D721Med (cell line): ENCODE measurements at regions not wholly inside any gene's neighbourhood (a gene's known extent, or its start where the extent isn't known, plus 50 kb on each side); places are given as distances from the start of the nearest gene placed in this dataset.
A peak's percentile ranks its signal among the peaks of the same experiment; 100 is the strongest.

Experiments used
- DNase-seq: peaks from one replicate; pipeline ENCODE4 v3.0.0; 2011; ENCODE audit warnings: low spot score; ENCODE audit not compliant: insufficient read length
- FAIRE-seq: peaks from 2 replicates; lab custom pipeline; 2011; peaks lifted over from hg19 to GRCh38; lab: Jason Lieb, UNC
- TF ChIP-seq, protein P1 (sequence below): IDR thresholded peaks from 2 replicates; pipeline ENCODE4 v1.5.1; 2012; ENCODE audit warnings: mild to moderate bottlenecking, control low read depth; ENCODE audit not compliant: insufficient read depth; ENCODE audit errors: missing control alignments

DNA sequence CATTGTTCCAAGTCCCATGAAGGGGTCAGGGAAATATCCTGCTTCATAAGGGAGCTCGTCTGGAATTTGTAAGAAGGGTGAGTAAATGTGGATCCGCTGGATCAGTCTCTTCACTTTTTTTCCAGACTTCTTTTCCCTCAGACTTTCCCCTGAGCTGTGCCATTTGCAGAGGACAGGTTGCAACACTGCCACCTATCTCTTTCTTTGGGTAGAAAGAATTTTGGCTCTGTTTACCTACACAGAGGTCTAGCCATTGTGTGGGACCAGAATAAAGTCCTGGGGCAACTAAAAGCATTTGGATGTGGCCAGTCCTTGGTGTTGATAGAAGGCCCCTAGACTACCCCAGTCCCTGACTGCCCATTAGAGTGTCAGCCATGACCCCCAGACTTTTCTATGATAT lies 1146.7 kb upstream of the PRMT6 start:
- TF ChIP-seq, protein P1, sequence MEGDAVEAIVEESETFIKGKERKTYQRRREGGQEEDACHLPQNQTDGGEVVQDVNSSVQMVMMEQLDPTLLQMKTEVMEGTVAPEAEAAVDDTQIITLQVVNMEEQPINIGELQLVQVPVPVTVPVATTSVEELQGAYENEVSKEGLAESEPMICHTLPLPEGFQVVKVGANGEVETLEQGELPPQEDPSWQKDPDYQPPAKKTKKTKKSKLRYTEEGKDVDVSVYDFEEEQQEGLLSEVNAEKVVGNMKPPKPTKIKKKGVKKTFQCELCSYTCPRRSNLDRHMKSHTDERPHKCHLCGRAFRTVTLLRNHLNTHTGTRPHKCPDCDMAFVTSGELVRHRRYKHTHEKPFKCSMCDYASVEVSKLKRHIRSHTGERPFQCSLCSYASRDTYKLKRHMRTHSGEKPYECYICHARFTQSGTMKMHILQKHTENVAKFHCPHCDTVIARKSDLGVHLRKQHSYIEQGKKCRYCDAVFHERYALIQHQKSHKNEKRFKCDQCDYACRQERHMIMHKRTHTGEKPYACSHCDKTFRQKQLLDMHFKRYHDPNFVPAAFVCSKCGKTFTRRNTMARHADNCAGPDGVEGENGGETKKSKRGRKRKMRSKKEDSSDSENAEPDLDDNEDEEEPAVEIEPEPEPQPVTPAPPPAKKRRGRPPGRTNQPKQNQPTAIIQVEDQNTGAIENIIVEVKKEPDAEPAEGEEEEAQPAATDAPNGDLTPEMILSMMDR: no peak
- DNase-seq: no peak
- no peak for FAIRE-seq

DNA sequence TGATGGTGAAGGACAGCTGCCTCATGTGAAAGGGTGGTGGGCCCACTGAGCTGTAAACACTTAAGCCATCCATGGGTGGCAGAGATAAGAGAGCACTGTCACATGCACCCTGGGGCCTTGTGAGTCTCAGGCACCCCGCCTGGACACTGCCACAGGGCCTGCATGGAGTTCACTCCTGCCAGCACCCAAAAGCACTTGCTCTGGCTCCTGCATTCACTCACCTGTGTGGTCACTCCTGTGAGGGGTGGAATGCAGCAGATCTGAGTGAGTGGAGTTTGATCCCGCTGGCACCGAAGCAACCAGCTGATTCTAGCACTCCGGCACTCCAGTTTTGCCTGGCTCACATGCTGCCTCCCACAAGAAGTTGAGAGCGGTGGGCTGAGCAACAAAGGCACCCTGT lies 1142.1 kb upstream of the PRMT6 start:
- TF ChIP-seq, protein P1: no peak
- DNase-seq (no peak), FAIRE-seq (no peak)

DNA sequence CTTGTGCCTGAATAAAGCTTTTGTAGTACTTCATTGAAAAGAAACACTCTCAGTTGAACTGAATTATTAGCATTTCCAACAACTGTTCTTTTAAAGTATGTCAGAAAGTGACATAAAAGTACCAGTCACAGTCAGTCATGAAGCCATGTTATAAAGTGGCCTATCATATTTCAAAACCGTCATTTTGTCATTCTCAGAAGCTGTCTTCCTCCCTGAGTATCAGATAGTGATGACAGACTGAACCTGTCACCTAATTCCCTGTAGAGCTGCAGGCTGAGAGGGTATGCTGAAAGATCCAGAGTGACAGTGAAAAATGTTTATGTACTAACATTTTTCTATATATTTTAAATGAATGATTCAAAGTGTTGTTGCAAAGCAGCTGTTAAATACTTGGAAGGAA lies 1121.7 kb upstream of the PRMT6 start:
- DNase-seq (no peak), FAIRE-seq (no peak)
- TF ChIP-seq, protein P1: no peak

DNA sequence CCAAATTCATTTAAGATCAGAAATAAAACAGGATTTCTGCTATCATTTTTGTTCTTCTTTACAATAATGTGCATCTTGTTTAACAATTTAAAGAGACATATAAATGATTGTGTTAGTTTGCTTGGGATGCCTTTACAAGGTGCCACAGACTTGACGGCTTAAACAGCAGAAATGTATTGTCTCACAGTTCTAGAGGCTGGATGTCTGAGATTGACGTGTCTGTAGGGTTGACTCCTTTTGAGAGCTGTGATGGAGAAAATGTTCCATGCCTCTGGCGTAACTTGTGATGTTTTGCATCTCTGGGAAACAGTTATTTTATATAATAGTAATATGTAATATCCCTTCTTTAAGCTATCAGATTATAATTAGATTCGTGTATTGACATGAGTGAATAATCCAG lies 1091.6 kb upstream of the PRMT6 start:
- FAIRE-seq (no peak), DNase-seq (no peak)
- TF ChIP-seq, protein P1: no peak

DNA sequence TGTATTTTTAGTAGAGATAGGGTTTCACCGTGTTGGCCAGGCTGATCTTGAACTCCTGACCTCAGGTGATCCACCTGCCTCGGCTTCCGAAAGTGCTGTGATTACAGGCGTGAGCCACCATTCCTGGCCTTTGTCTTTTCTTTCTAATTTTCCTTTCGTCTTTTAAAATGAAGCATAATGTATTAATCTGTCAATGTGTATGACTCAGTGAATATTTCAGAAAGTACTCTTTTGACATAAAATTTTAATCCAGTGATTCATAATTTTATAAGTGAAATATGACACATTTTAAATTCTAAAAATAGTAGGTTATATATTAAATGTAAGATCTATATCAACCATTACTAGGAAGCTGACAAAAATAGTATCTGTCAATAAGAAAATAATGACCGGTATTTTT lies 1059.0 kb upstream of the PRMT6 start:
- TF ChIP-seq, protein P1: no peak
- no peak for FAIRE-seq
- DNase-seq: no peak

DNA sequence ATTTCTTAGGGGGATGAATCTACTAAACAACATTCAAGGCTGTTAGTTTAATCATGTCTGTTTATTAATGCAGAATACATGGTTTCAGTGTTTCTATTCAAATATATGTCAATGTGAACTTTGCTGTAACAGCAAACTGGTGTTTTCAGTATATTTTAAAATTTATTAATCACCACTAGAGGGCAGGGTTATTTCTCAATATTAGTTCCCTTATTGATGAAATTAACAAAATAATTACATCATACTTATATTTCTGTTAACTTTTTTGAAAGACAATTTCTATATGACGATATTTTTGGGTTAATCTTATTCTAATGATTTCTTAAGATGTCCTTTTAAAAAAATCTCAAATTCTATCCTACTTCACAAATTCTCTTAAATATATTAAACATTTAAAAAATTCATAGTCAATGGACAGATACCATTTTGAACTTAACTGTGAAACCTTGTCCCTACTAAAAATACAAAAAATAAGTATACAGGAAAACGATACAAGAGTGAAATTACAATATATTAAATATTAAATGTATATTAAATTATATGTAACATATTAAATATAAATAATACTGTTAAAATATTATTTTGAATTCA lies 1034.1 kb upstream of the PRMT6 start:
- no peak for DNase-seq
- FAIRE-seq: no peak
- TF ChIP-seq, protein P1: peak; percentile 35

DNA sequence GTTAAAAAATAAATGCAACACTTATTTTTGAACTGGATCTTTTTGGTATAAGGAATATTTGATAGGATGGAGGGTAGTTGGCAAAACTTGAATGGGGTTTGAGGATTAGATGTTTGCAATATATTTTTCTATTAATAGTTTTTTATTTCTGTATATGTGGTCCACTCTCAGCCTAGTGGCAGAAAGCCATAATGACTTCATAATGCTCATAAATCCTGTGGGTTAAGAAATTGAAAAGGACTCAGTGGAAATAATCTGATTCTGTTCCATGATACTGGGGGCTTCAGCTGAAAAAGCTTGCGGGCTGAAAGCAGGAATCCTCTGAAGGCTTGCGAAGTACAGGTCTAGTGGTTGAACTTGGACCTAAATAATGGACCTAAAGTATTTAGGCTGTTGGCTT lies 1028.6 kb upstream of the PRMT6 start:
- FAIRE-seq: no peak
- TF ChIP-seq, protein P1: no peak
- no peak for DNase-seq
